Liver (tissue), 8 donors: ENCODE measurements at regions not wholly inside any gene's neighbourhood (a gene's known extent, or its start where the extent isn't known, plus 50 kb on each side); places are given as distances from the start of the nearest gene placed in this dataset.

Source experiments
- DNase-seq: peaks from one replicate; pipeline ENCODE4 v3.0.0-alpha.2; 2017; ENCODE audit warnings: low spot score
- H3K27ac ChIP-seq, 2 donors: one replicate each; pipeline ENCODE4 v1.7.0; 2013; ENCODE audit warnings: inconsistent platforms in 2 of 2, low read length in 2 of 2, control low read depth in 1 of 2, low read depth in 1 of 2, mild to moderate bottlenecking in 1 of 2
- H3K27me3 ChIP-seq, 4 donors: one replicate each; pipeline versions ENCODE4 v1.6.1 to v1.7.0; 2013; ENCODE audit warnings: low read length in 3 of 4, inconsistent platforms in 1 of 4, mild to moderate bottlenecking in 1 of 4, moderate library complexity in 1 of 4; ENCODE audit not compliant: control insufficient read depth in 4 of 4, insufficient read depth in 4 of 4
- H3K36me3 ChIP-seq, 4 donors: one replicate each; pipeline versions ENCODE4 v1.6.1 to v1.7.0; 2013; ENCODE audit warnings: low read length in 3 of 4, mild to moderate bottlenecking in 3 of 4, low read depth in 1 of 4, moderate library complexity in 1 of 4; ENCODE audit not compliant: control insufficient read depth in 4 of 4, insufficient read depth in 3 of 4
- H3K4me1 ChIP-seq, 4 donors: one replicate each; pipeline versions ENCODE4 v1.6.1 to v1.7.0; 2013; ENCODE audit warnings: low read length in 3 of 4, mild to moderate bottlenecking in 3 of 4, moderate library complexity in 1 of 4; ENCODE audit not compliant: control insufficient read depth in 4 of 4, insufficient read depth in 4 of 4
- H3K4me3 ChIP-seq, 3 donors: one replicate each; pipeline versions ENCODE4 v1.6.1 to v1.7.0; 2013; ENCODE audit warnings: low read length in 3 of 3, control low read depth in 1 of 3, low read depth in 1 of 3, mild to moderate bottlenecking in 1 of 3
- H3K9ac ChIP-seq, 2 donors: one replicate each; pipeline ENCODE4 v1.7.0; 2013; ENCODE audit warnings: low read length in 2 of 2, mild to moderate bottlenecking in 2 of 2, moderate library complexity in 2 of 2, control low read depth in 1 of 2, low read depth in 1 of 2
- H3K9me3 ChIP-seq, 4 donors: one replicate each; pipeline versions ENCODE4 v1.6.1 to v1.7.0; 2013; ENCODE audit warnings: low read length in 3 of 4; ENCODE audit not compliant: control insufficient read depth in 4 of 4
- EGR1 ChIP-seq, 2 donors: IDR thresholded peaks; 2 replicates each; pipeline ENCODE4 v1.6.1; 2016 to 2018; ENCODE audit warnings: antibody characterized with exemption in 2 of 2, low read depth in 2 of 2
- FOXA1 ChIP-seq: IDR thresholded peaks from 2 replicates; pipeline ENCODE4 v1.6.1; 2016; ENCODE audit warnings: antibody characterized with exemption
- FOXA2 ChIP-seq: IDR thresholded peaks from 2 replicates; pipeline ENCODE4 v1.6.1; 2016; ENCODE audit warnings: antibody characterized with exemption
- GABPA ChIP-seq, 2 donors: IDR thresholded peaks in 1 of 2; conservative IDR thresholded peaks in 1 of 2; 2 replicates each; pipeline ENCODE4 v1.6.1; 2016; ENCODE audit warnings: antibody characterized with exemption in 2 of 2, mild to moderate bottlenecking in 1 of 2, moderate library complexity in 1 of 2
- HNF4A ChIP-seq, 2 donors: conservative IDR thresholded peaks; 2 replicates each; pipeline ENCODE4 v1.6.1; 2016; ENCODE audit warnings: antibody characterized with exemption in 2 of 2, mild to moderate bottlenecking in 2 of 2
- HNF4G ChIP-seq: IDR thresholded peaks from 2 replicates; pipeline ENCODE4 v1.6.1; 2016; ENCODE audit warnings: antibody characterized with exemption
- JUND ChIP-seq, 2 donors: IDR thresholded peaks; 2 replicates each; pipeline ENCODE4 v1.6.1; 2016; ENCODE audit warnings: antibody characterized with exemption in 2 of 2
- NR2F2 ChIP-seq: IDR thresholded peaks from 2 replicates; pipeline ENCODE4 v1.6.1; 2016; ENCODE audit warnings: antibody characterized with exemption
- RAD21 ChIP-seq, 2 donors: IDR thresholded peaks; 2 replicates each; pipeline ENCODE4 v1.6.1; 2016; ENCODE audit warnings: antibody characterized with exemption in 2 of 2, mild to moderate bottlenecking in 2 of 2
- RXRA ChIP-seq, 2 donors: IDR thresholded peaks; 2 replicates each; pipeline ENCODE4 v1.6.1; 2017 to 2018; ENCODE audit warnings: antibody characterized with exemption in 2 of 2, mild to moderate bottlenecking in 1 of 2
- SP1 ChIP-seq: IDR thresholded peaks from 2 replicates; pipeline ENCODE4 v1.6.1; 2018; ENCODE audit warnings: antibody characterized with exemption, mild to moderate bottlenecking
- TAF1 ChIP-seq: conservative IDR thresholded peaks from 2 replicates; pipeline ENCODE4 v1.6.1; 2016; ENCODE audit warnings: antibody characterized with exemption, mild to moderate bottlenecking
- YY1 ChIP-seq: IDR thresholded peaks from 2 replicates; pipeline ENCODE4 v1.6.1; 2016; ENCODE audit warnings: antibody characterized with exemption, mild to moderate bottlenecking
- WGBS: extraction: QIAGEN DNeasy Blood & Tissue Kit; methylation state at CpG from one replicate; pipeline ENCODE4 v1.1.7; 2013; 5-methylcytosine and 5-hydroxymethylcytosine counted together
- TF ChIP-seq, protein P1 (sequence below): IDR thresholded peaks from 2 replicates; pipeline ENCODE4 v1.6.1; 2016; ENCODE audit warnings: antibody characterized with exemption
- TF ChIP-seq, protein P2 (sequence below): fragments of 150-350 bp; IDR thresholded peaks from 2 replicates; pipeline ENCODE4 v1.5.1; 2017; ENCODE audit warnings: improper control_type of control experiment, low read depth, low read length; ENCODE audit not compliant: missing input control
- TF ChIP-seq, protein P3 (sequence below): IDR thresholded peaks from 2 replicates; pipeline ENCODE4 v1.6.1; 2016; ENCODE audit warnings: antibody characterized with exemption
- TF ChIP-seq, protein P4 (sequence below): IDR thresholded peaks from 2 replicates; pipeline ENCODE4 v1.6.1; 2016; ENCODE audit warnings: antibody characterized with exemption
- TF ChIP-seq, protein P5 (sequence below): IDR thresholded peaks from 2 replicates; pipeline ENCODE4 v1.6.1; 2016; ENCODE audit warnings: antibody characterized with exemption, mild to moderate bottlenecking
- donor health status: healthy.
- donor health status: healthy.
- donor health status: healthy.
- donor health status: healthy.
- donor health status: healthy.

DNA sequence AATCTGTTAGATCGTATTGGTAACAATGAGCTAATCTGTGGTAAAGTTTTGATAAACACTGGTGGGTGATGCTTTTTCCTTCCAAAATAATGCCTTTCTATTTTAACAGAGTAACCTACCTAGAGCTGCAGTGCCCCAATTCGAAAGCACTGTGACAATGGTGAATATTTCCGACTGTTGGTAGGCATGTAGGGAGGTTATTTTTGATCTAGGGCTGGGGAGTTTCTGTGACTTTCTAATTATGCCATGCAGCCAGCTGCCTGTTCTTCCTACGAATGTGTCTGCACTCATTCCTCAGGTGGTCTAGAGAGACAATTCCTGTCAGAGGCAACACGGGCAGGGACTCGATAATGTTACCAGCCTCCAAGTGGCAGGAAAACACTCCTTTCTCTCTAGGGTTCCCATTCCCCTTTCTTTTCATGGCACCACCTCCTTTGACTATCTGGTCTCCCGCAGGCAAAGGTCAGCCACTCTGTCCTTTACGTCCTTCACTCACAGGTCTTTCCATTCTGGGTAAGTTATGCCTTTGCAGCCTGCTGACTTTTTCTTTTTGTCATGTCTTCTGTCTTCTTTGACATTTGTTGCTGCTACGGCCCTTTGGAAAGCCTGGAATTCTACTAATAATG, 167.2 kb upstream of the MGAT5 start:
- DNase-seq, result no peak
- Histone ChIP-seq H3K27me3 (peaks cover 0 to 2% (median 0%) of the 10 kb centered on the region in 4 donors), H3K27ac (no peak overlapping the region), H3K4me1 (no peaks in the 10 kb centered on the region), H3K9ac (no peak overlapping the region), H3K36me3 (no peaks in the 10 kb centered on the region), H3K9me3 (peaks cover 0 to 3% (median 0%) of the 10 kb centered on the region in 4 donors), H3K4me3 (no peak overlapping the region)
- TF ChIP-seq, protein P1, sequence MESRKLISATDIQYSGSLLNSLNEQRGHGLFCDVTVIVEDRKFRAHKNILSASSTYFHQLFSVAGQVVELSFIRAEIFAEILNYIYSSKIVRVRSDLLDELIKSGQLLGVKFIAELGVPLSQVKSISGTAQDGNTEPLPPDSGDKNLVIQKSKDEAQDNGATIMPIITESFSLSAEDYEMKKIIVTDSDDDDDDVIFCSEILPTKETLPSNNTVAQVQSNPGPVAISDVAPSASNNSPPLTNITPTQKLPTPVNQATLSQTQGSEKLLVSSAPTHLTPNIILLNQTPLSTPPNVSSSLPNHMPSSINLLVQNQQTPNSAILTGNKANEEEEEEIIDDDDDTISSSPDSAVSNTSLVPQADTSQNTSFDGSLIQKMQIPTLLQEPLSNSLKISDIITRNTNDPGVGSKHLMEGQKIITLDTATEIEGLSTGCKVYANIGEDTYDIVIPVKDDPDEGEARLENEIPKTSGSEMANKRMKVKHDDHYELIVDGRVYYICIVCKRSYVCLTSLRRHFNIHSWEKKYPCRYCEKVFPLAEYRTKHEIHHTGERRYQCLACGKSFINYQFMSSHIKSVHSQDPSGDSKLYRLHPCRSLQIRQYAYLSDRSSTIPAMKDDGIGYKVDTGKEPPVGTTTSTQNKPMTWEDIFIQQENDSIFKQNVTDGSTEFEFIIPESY, result no peak
- TF ChIP-seq, protein P2, sequence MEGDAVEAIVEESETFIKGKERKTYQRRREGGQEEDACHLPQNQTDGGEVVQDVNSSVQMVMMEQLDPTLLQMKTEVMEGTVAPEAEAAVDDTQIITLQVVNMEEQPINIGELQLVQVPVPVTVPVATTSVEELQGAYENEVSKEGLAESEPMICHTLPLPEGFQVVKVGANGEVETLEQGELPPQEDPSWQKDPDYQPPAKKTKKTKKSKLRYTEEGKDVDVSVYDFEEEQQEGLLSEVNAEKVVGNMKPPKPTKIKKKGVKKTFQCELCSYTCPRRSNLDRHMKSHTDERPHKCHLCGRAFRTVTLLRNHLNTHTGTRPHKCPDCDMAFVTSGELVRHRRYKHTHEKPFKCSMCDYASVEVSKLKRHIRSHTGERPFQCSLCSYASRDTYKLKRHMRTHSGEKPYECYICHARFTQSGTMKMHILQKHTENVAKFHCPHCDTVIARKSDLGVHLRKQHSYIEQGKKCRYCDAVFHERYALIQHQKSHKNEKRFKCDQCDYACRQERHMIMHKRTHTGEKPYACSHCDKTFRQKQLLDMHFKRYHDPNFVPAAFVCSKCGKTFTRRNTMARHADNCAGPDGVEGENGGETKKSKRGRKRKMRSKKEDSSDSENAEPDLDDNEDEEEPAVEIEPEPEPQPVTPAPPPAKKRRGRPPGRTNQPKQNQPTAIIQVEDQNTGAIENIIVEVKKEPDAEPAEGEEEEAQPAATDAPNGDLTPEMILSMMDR, result no peak
- TF ChIP-seq HNF4G, result no peak
- no peak for TF ChIP-seq FOXA2
- TF ChIP-seq FOXA1, result no peak
- TF ChIP-seq RAD21 (IDR thresholded peaks at IDR 0.05), result no peak
- no peak for TF ChIP-seq RXRA (IDR thresholded peaks at IDR 0.05)
- TF ChIP-seq, protein P3, sequence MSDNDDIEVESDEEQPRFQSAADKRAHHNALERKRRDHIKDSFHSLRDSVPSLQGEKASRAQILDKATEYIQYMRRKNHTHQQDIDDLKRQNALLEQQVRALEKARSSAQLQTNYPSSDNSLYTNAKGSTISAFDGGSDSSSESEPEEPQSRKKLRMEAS, result no peak
- TF ChIP-seq, protein P4, sequence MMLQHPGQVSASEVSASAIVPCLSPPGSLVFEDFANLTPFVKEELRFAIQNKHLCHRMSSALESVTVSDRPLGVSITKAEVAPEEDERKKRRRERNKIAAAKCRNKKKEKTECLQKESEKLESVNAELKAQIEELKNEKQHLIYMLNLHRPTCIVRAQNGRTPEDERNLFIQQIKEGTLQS, result no peak
- TF ChIP-seq TAF1, result no peak
- TF ChIP-seq, protein P5, sequence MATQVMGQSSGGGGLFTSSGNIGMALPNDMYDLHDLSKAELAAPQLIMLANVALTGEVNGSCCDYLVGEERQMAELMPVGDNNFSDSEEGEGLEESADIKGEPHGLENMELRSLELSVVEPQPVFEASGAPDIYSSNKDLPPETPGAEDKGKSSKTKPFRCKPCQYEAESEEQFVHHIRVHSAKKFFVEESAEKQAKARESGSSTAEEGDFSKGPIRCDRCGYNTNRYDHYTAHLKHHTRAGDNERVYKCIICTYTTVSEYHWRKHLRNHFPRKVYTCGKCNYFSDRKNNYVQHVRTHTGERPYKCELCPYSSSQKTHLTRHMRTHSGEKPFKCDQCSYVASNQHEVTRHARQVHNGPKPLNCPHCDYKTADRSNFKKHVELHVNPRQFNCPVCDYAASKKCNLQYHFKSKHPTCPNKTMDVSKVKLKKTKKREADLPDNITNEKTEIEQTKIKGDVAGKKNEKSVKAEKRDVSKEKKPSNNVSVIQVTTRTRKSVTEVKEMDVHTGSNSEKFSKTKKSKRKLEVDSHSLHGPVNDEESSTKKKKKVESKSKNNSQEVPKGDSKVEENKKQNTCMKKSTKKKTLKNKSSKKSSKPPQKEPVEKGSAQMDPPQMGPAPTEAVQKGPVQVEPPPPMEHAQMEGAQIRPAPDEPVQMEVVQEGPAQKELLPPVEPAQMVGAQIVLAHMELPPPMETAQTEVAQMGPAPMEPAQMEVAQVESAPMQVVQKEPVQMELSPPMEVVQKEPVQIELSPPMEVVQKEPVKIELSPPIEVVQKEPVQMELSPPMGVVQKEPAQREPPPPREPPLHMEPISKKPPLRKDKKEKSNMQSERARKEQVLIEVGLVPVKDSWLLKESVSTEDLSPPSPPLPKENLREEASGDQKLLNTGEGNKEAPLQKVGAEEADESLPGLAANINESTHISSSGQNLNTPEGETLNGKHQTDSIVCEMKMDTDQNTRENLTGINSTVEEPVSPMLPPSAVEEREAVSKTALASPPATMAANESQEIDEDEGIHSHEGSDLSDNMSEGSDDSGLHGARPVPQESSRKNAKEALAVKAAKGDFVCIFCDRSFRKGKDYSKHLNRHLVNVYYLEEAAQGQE, result no peak
- no peak for TF ChIP-seq NR2F2
- no peak for TF ChIP-seq SP1
- TF ChIP-seq HNF4A (conservative IDR thresholded peaks at IDR 0.05), result no peak
- no peak for TF ChIP-seq EGR1 (IDR thresholded peaks at IDR 0.05; ENCODE audit: low read depth in 2 of 2)
- no peak for TF ChIP-seq YY1
- no peak for TF ChIP-seq GABPA (IDR thresholded peaks at IDR 0.05 in 1 of 2, conservative IDR thresholded peaks at IDR 0.05 in 1 of 2)
- TF ChIP-seq JUND (IDR thresholded peaks at IDR 0.05), result no peak
- 75% methylated on average over 9 of the region's 9 CpGs for WGBS
